Transverse colon (tissue), 3 donors: ENCODE measurements at regions not wholly inside any gene's neighbourhood (a gene's known extent, or its start where the extent isn't known, plus 50 kb on each side); places are given as distances from the start of the nearest gene placed in this dataset.
"Not testable (repeated sequence)": the region's sequence is repeated elsewhere in the genome, so short reads cannot be mapped to it uniquely, and the experiment has no call there.

Experiments
- CTCF ChIP-seq, 5 experiments: fragments of 200-600 bp in 3 of 5; fragments of 450-650 bp in 2 of 5; sonication (generic) in 3 of 5; IDR thresholded peaks; 1 replicate in 2 of 5; 2 replicates in 3 of 5; pipeline ENCODE4 v1.5.1; 2016 to 2017; ENCODE audit warnings: antibody characterized with exemption in 5 of 5, inconsistent platforms in 3 of 5, mild to moderate bottlenecking in 2 of 5, moderate library complexity in 1 of 5
- EP300 ChIP-seq: sonication (generic); formaldehyde crosslinking; IDR thresholded peaks from one replicate; pipeline ENCODE4 v1.6.1; 2017; ENCODE audit warnings: antibody characterized with exemption, low read depth
- POLR2A ChIP-seq: fragments of 450-650 bp; IDR thresholded peaks from one replicate; pipeline ENCODE4 v1.6.1; 2016; ENCODE audit warnings: antibody characterized with exemption, mild to moderate bottlenecking, moderate library complexity

- not testable (repeated sequence) for TF ChIP-seq CTCF (IDR thresholded peaks at IDR 0.05); POLR2A; EP300
Measured at GRCh38 chr19:28611227-28611914, 601.6 kb downstream of the UQCRFS1 start.
